Activated CD4-positive, alpha-beta T cell treated with anti-CD3 and anti-CD28 coated beads, Interleukin-2, amount 50 U/mL, for 16 hours (primary cell): ENCODE measurements at regions not wholly inside any gene's neighbourhood (a gene's known extent, or its start where the extent isn't known, plus 50 kb on each side); places are given as distances from the start of the nearest gene placed in this dataset.
"Not testable (repeated sequence)": the region's sequence is repeated elsewhere in the genome, so short reads cannot be mapped to it uniquely, and the experiment has no call there.

Experiments used
- DNase-seq: peaks from one replicate; pipeline ENCODE4 v3.0.0-alpha.2; 2020

GRCh38 chr11:38538866-38539680, 1941.0 kb upstream of the RAG2 start:
- no peak for DNase-seq

GRCh38 chr11:38530226-38530625, 1932.2 kb upstream of the RAG2 start:
- no peak for DNase-seq

GRCh38 chr11:38524945-38525344, 1926.9 kb upstream of the RAG2 start:
- no peak for DNase-seq

GRCh38 chr11:38517991-38518390, 1920.0 kb upstream of the RAG2 start:
- no peak for DNase-seq

- not testable (repeated sequence) for DNase-seq
Observed at GRCh38 chr11:38512830-38513229, 1914.8 kb upstream of the RAG2 start.

- no peak for DNase-seq
Observed at GRCh38 chr11:38510041-38510440, 1912.0 kb upstream of the RAG2 start.

GRCh38 chr11:38503876-38504275, 1905.8 kb upstream of the RAG2 start:
- no peak for DNase-seq

GRCh38 chr11:38498721-38499120, 1900.7 kb upstream of the RAG2 start:
- DNase-seq, result no peak

- DNase-seq, result no peak
Observed at GRCh38 chr11:38491986-38492385, 1894.0 kb upstream of the RAG2 start.

- DNase-seq, result no peak
Observed at GRCh38 chr11:38481391-38481790, 1883.4 kb upstream of the RAG2 start.

- no peak for DNase-seq
Observed at GRCh38 chr11:38476808-38477575, 1879.0 kb upstream of the RAG2 start.

- no peak for DNase-seq
Observed at GRCh38 chr11:38461751-38462150, 1863.7 kb upstream of the RAG2 start.

GRCh38 chr11:38460896-38461295, 1862.9 kb upstream of the RAG2 start:
- no peak for DNase-seq

GRCh38 chr11:38460429-38460828, 1862.4 kb upstream of the RAG2 start:
- no peak for DNase-seq

GRCh38 chr11:38456371-38456770, 1858.3 kb upstream of the RAG2 start:
- DNase-seq, result no peak

GRCh38 chr11:38448284-38448683, 1850.2 kb upstream of the RAG2 start:
- DNase-seq, result no peak

- no peak for DNase-seq
Observed at GRCh38 chr11:38446336-38446735, 1848.3 kb upstream of the RAG2 start.

GRCh38 chr11:38438091-38438490, 1840.1 kb upstream of the RAG2 start:
- no peak for DNase-seq

- no peak for DNase-seq
Observed at GRCh38 chr11:38425578-38425977, 1827.5 kb upstream of the RAG2 start.

- DNase-seq, result no peak
Observed at GRCh38 chr11:38423042-38423441, 1825.0 kb upstream of the RAG2 start.

GRCh38 chr11:38416141-38416540, 1818.1 kb upstream of the RAG2 start:
- no peak for DNase-seq

GRCh38 chr11:38411149-38411548, 1813.1 kb upstream of the RAG2 start:
- DNase-seq, result no peak

- DNase-seq, result no peak
Observed at GRCh38 chr11:38402063-38402462, 1804.0 kb upstream of the RAG2 start.

GRCh38 chr11:38392176-38392575, 1794.1 kb upstream of the RAG2 start:
- no peak for DNase-seq
